ENCODE measurements at regions not wholly inside any gene's neighbourhood (a gene's known extent, or its start where the extent isn't known, plus 50 kb on each side); places are given as distances from the start of the nearest gene placed in this dataset.

- Histone ChIP-seq H2AFZ (ENCODE audit: low read length) (no peak overlapping the region), H3F3A (ENCODE audit: insufficient read depth, low read length) (no peaks in the 10 kb centered on the region), H3K4me2 (ENCODE audit: low read length) (no peak overlapping the region), H4K20me1 (ENCODE audit: insufficient read depth, low read length) (no peaks in the 10 kb centered on the region), H3K9me3 (ENCODE audit: low read length) (no peaks in the 10 kb centered on the region), H3K4me1 (ENCODE audit: insufficient read depth, low read length, severe bottlenecking) (no peaks in the 10 kb centered on the region), H3K4me3 (ENCODE audit: low read depth, low read length, poor library complexity, severe bottlenecking) (no peak overlapping the region), H3K79me2 (ENCODE audit: insufficient read depth, low read length) (no peaks in the 10 kb centered on the region), H3K27me3 (ENCODE audit: insufficient read depth, low read length) (0 out of 2 replicates have a peak, but pooled peaks cover 3% of the 10 kb centered on the region), H3K9me2 (ENCODE audit: low read depth, low read length) (no peaks in the 10 kb centered on the region), H3K36me3 (ENCODE audit: insufficient read depth, low read length) (no peaks in the 10 kb centered on the region), H3K9ac (ENCODE audit: low read length) (no peak overlapping the region), H3K27ac (ENCODE audit: low read depth, low read length, poor library complexity, severe bottlenecking) (no peak overlapping the region)
- TF ChIP-seq CTCF (IDR thresholded peaks at IDR 0.05; ENCODE audit: low read length), result no peak
- TF ChIP-seq EZH2 (IDR thresholded peaks at IDR 0.05; ENCODE audit: borderline replicate concordance, low read length), result no peak
Observed at GRCh38 chr4:121217351-121217750, 53.2 kb upstream of the TNIP3 start.

GRCh38 chr4:121216461-121216860, 52.3 kb upstream of the TNIP3 start:
- no peak for TF ChIP-seq CTCF (IDR thresholded peaks at IDR 0.05; ENCODE audit: low read length)
- TF ChIP-seq EZH2 (IDR thresholded peaks at IDR 0.05; ENCODE audit: borderline replicate concordance, low read length), result no peak
- Histone ChIP-seq H3K9me3 (ENCODE audit: low read length) (no peaks in the 10 kb centered on the region), H2AFZ (ENCODE audit: low read length) (no peak overlapping the region), H4K20me1 (ENCODE audit: insufficient read depth, low read length) (no peaks in the 10 kb centered on the region), H3K9ac (ENCODE audit: low read length) (no peak overlapping the region), H3K4me3 (ENCODE audit: low read depth, low read length, poor library complexity, severe bottlenecking) (no peak overlapping the region), H3F3A (ENCODE audit: insufficient read depth, low read length) (no peaks in the 10 kb centered on the region), H3K79me2 (ENCODE audit: insufficient read depth, low read length) (no peaks in the 10 kb centered on the region), H3K9me2 (ENCODE audit: low read depth, low read length) (no peaks in the 10 kb centered on the region), H3K27ac (ENCODE audit: low read depth, low read length, poor library complexity, severe bottlenecking) (no peak overlapping the region), H3K27me3 (ENCODE audit: insufficient read depth, low read length) (0 out of 2 replicates have a peak, but pooled peaks cover 3% of the 10 kb centered on the region), H3K36me3 (ENCODE audit: insufficient read depth, low read length) (no peaks in the 10 kb centered on the region), H3K4me1 (ENCODE audit: insufficient read depth, low read length, severe bottlenecking) (no peaks in the 10 kb centered on the region), H3K4me2 (ENCODE audit: low read length) (no peak overlapping the region)

GRCh38 chr4:121213940-121214339, 49.8 kb upstream of the TNIP3 start:
- Histone ChIP-seq H3K27me3 (ENCODE audit: insufficient read depth, low read length) (0 out of 2 replicates have a peak, but pooled peaks cover 3% of the 10 kb centered on the region), H3K9me2 (ENCODE audit: low read depth, low read length) (no peaks in the 10 kb centered on the region)

More at GRCh38 chr4:121213940-121214339, 49.8 kb upstream of the TNIP3 start:
- Histone ChIP-seq H3K4me2 (ENCODE audit: low read length) (no peak overlapping the region), H4K20me1 (ENCODE audit: insufficient read depth, low read length) (no peaks in the 10 kb centered on the region), H3K79me2 (ENCODE audit: insufficient read depth, low read length) (no peaks in the 10 kb centered on the region), H3K9me3 (ENCODE audit: low read length) (no peaks in the 10 kb centered on the region), H3K36me3 (ENCODE audit: insufficient read depth, low read length) (no peaks in the 10 kb centered on the region), H2AFZ (ENCODE audit: low read length) (no peak overlapping the region), H3K4me1 (ENCODE audit: insufficient read depth, low read length, severe bottlenecking) (no peaks in the 10 kb centered on the region), H3K4me3 (ENCODE audit: low read depth, low read length, poor library complexity, severe bottlenecking) (no peak overlapping the region), H3F3A (ENCODE audit: insufficient read depth, low read length) (no peaks in the 10 kb centered on the region), H3K27ac (ENCODE audit: low read depth, low read length, poor library complexity, severe bottlenecking) (no peak overlapping the region), H3K9ac (ENCODE audit: low read length) (no peak overlapping the region)
- no peak for TF ChIP-seq EZH2 (IDR thresholded peaks at IDR 0.05; ENCODE audit: borderline replicate concordance, low read length)
- no peak for TF ChIP-seq CTCF (IDR thresholded peaks at IDR 0.05; ENCODE audit: low read length)
